Mesenchymal stem cell (in vitro differentiated cells and primary cell): ENCODE measurements at regions not wholly inside any gene's neighbourhood (a gene's known extent, or its start where the extent isn't known, plus 50 kb on each side); places are given as distances from the start of the nearest gene placed in this dataset.

Source experiments
- DNase-seq: peaks from one replicate; pipeline ENCODE4 v3.0.0-alpha.2; 2013
- H2AFZ ChIP-seq: one replicate; pipeline ENCODE4 v1.6.1; 2013; ENCODE audit warnings: low read depth, mild to moderate bottlenecking, control low read depth, inconsistent platforms, low read length, moderate library complexity
- H2AK5ac ChIP-seq: 2 replicates; pipeline ENCODE4 v1.6.1; 2013; ENCODE audit warnings: low read length, moderate library complexity, mild to moderate bottlenecking, inconsistent platforms; ENCODE audit not compliant: severe bottlenecking
- H2BK120ac ChIP-seq: one replicate; pipeline ENCODE4 v1.6.1; 2013; ENCODE audit warnings: low read depth, mild to moderate bottlenecking, inconsistent platforms, low read length, moderate library complexity
- H2BK12ac ChIP-seq, 2 experiments: one replicate each; pipeline ENCODE4 v1.6.1; 2013; ENCODE audit warnings: inconsistent platforms in 2 of 2, low read length in 2 of 2, mild to moderate bottlenecking in 2 of 2, moderate library complexity in 2 of 2, control low read depth in 1 of 2
- H2BK15ac ChIP-seq: one replicate; pipeline ENCODE4 v1.6.1; 2013; ENCODE audit warnings: mild to moderate bottlenecking, low read depth, inconsistent platforms; ENCODE audit not compliant: poor library complexity, severe bottlenecking
- H2BK5ac ChIP-seq: 2 replicates; pipeline ENCODE4 v1.6.1; 2013; ENCODE audit warnings: low read depth, mild to moderate bottlenecking, low read length, control low read depth, inconsistent platforms; ENCODE audit not compliant: poor library complexity, severe bottlenecking
- H3K14ac ChIP-seq, 2 experiments: one replicate each; pipeline ENCODE4 v1.6.1; 2013; ENCODE audit warnings: inconsistent platforms in 2 of 2, low read length in 2 of 2, control low read depth in 1 of 2, mild to moderate bottlenecking in 1 of 2, moderate library complexity in 1 of 2
- H3K18ac ChIP-seq, 2 experiments: one replicate each; pipeline ENCODE4 v1.6.1; 2013; ENCODE audit warnings: inconsistent platforms in 2 of 2, low read length in 2 of 2, control low read depth in 1 of 2, low read depth in 1 of 2, mild to moderate bottlenecking in 1 of 2
- H3K23ac ChIP-seq, 2 experiments: one replicate each; pipeline ENCODE4 v1.6.1; 2013; ENCODE audit warnings: inconsistent platforms in 2 of 2, low read length in 2 of 2, mild to moderate bottlenecking in 2 of 2, moderate library complexity in 2 of 2, control low read depth in 1 of 2
- H3K27ac ChIP-seq: 2 replicates; pipeline ENCODE4 v1.5.1; 2013; ENCODE audit warnings: mild to moderate bottlenecking, moderate library complexity, low read length, control low read depth, inconsistent platforms; ENCODE audit not compliant: poor library complexity, severe bottlenecking
- H3K27me3 ChIP-seq, 2 experiments: 2 replicates each; pipeline versions ENCODE4 v1.6.1 to v1.7.0; 2013; ENCODE audit warnings: low read length in 2 of 2, mild to moderate bottlenecking in 2 of 2, moderate library complexity in 2 of 2, control low read depth in 1 of 2, inconsistent platforms in 1 of 2; ENCODE audit not compliant: control insufficient read depth in 1 of 2, insufficient read depth in 1 of 2
- H3K36me3 ChIP-seq, 2 experiments: 2 replicates each; pipeline versions ENCODE4 v1.6.1 to v1.7.0; 2013; ENCODE audit warnings: low read length in 2 of 2, control low read depth in 1 of 2, inconsistent platforms in 1 of 2, low read depth in 1 of 2, mild to moderate bottlenecking in 1 of 2; ENCODE audit not compliant: insufficient read depth in 2 of 2, control insufficient read depth in 1 of 2
- H3K4ac ChIP-seq, 2 experiments: one replicate each; pipeline ENCODE4 v1.6.1; 2013; ENCODE audit warnings: inconsistent platforms in 2 of 2, low read length in 2 of 2, mild to moderate bottlenecking in 2 of 2, moderate library complexity in 2 of 2, control low read depth in 1 of 2, low read depth in 1 of 2
- H3K4me1 ChIP-seq: 2 replicates; pipeline ENCODE4 v1.6.1; 2013; ENCODE audit warnings: low read depth, low read length, control low read depth; ENCODE audit not compliant: control insufficient read depth, insufficient read depth
- H3K4me2 ChIP-seq: 2 replicates; pipeline ENCODE4 v1.6.1; 2013; ENCODE audit warnings: low read length, mild to moderate bottlenecking, inconsistent platforms; ENCODE audit not compliant: poor library complexity, severe bottlenecking
- H3K4me3 ChIP-seq, 2 experiments: 2 replicates each; pipeline versions ENCODE4 v1.5.1 to v1.7.0; 2013; ENCODE audit warnings: low read length in 2 of 2, mild to moderate bottlenecking in 2 of 2, control low read depth in 1 of 2, low read depth in 1 of 2; ENCODE audit not compliant: insufficient read depth in 1 of 2
- H3K79me1 ChIP-seq: replicated peaks from 2 replicates; pipeline ENCODE4 v1.6.1; 2013; ENCODE audit warnings: mild to moderate bottlenecking, control low read depth, low read length, inconsistent platforms; ENCODE audit not compliant: poor library complexity, severe bottlenecking
- H3K9ac ChIP-seq: 2 replicates; pipeline ENCODE4 v1.7.0; 2013; ENCODE audit warnings: mild to moderate bottlenecking, low read length, moderate library complexity
- H3K9me3 ChIP-seq: 2 replicates; pipeline ENCODE4 v1.7.0; 2013; ENCODE audit warnings: mild to moderate bottlenecking, low read length; ENCODE audit not compliant: control insufficient read depth
- H4K8ac ChIP-seq: one replicate; pipeline ENCODE4 v1.6.1; 2013; ENCODE audit warnings: inconsistent platforms, mild to moderate bottlenecking, low read length, moderate library complexity
- H4K91ac ChIP-seq: one replicate; pipeline ENCODE4 v1.6.1; 2013; ENCODE audit warnings: mild to moderate bottlenecking, low read length, inconsistent platforms
- WGBS: methylation state at CpG from one replicate; pipeline ENCODE4 v1.1.7; 2013; ENCODE audit warnings: mixed read lengths; 5-methylcytosine and 5-hydroxymethylcytosine counted together

- Histone ChIP-seq H4K8ac (no peak overlapping the region), H3K4me1 (peaks cover 2% of the 10 kb centered on the region), H3K27me3 (no peaks in the 10 kb centered on the region), H2BK120ac (no peak overlapping the region), H4K91ac (no peak overlapping the region), H2BK12ac (no peak overlapping the region), H2BK5ac (no peak overlapping the region), H3K4me2 (no peak overlapping the region), H3K4ac (no peak overlapping the region), H2AK5ac (no peak overlapping the region), H3K36me3 (no peaks in the 10 kb centered on the region), H2AFZ (no peak overlapping the region), H3K79me1 (no peaks in the 10 kb centered on the region), H3K23ac (no peak overlapping the region), H3K27ac (no peak overlapping the region), H3K14ac (no peak overlapping the region), H3K9ac (no peak overlapping the region), H3K4me3 (no peak overlapping the region), H3K9me3 (no peaks in the 10 kb centered on the region), H3K18ac (no peak overlapping the region), H2BK15ac (no peak overlapping the region)
- no peak for DNase-seq
- WGBS = 100% methylated on average over 1 of the region's 1 CpG
These were observed 608.7 kb upstream of the FAM174A start for GRCh38 chr5:99926463-99926862.

- Histone ChIP-seq H3K4me2 (no peak overlapping the region), H3K4me3 (no peak overlapping the region)
These were observed 612.8 kb upstream of the FAM174A start for GRCh38 chr5:99922386-99922785.

GRCh38 chr5:99911971-99912370 lies 623.2 kb upstream of the FAM174A start:
- Histone ChIP-seq H3K4me3 (no peak overlapping the region), H3K36me3 (no peaks in the 10 kb centered on the region), H3K9me3 (no peaks in the 10 kb centered on the region)

More at GRCh38 chr5:99922386-99922785, 612.8 kb upstream of the FAM174A start:
- H3K4ac ChIP-seq = no peak overlapping the region
- no peak overlapping the region for H3K9ac ChIP-seq
- H2BK5ac ChIP-seq = no peak overlapping the region
- no peak overlapping the region for H3K27ac ChIP-seq
- H2AK5ac ChIP-seq = no peak overlapping the region
- no peak overlapping the region for H2BK15ac ChIP-seq
- H3K27me3 ChIP-seq = no peaks in the 10 kb centered on the region
- no peak overlapping the region for H4K91ac ChIP-seq
- H2BK120ac ChIP-seq = no peak overlapping the region
- H3K9me3 ChIP-seq = no peaks in the 10 kb centered on the region
- H3K14ac ChIP-seq = no peak overlapping the region
- no peak overlapping the region for H3K23ac ChIP-seq
- H4K8ac ChIP-seq = no peak overlapping the region
- H3K18ac ChIP-seq = no peak overlapping the region
- H2AFZ ChIP-seq = no peak overlapping the region
- H3K79me1 ChIP-seq = no peaks in the 10 kb centered on the region
- H2BK12ac ChIP-seq = no peak overlapping the region
- H3K36me3 ChIP-seq = no peaks in the 10 kb centered on the region
- no peaks in the 10 kb centered on the region for H3K4me1 ChIP-seq
- DNase-seq = no peak

GRCh38 chr5:99906776-99907175 lies 628.4 kb upstream of the FAM174A start:
- no peak overlapping the region for H2BK5ac ChIP-seq

More at GRCh38 chr5:99911971-99912370, 623.2 kb upstream of the FAM174A start:
- Histone ChIP-seq H3K9ac (no peak overlapping the region), H3K79me1 (no peaks in the 10 kb centered on the region), H4K91ac (no peak overlapping the region), H3K18ac (no peak overlapping the region), H2BK15ac (no peak overlapping the region), H3K27ac (no peak overlapping the region), H3K4me2 (no peak overlapping the region), H3K27me3 (no peaks in the 10 kb centered on the region), H4K8ac (no peak overlapping the region), H2BK5ac (no peak overlapping the region), H2BK120ac (no peak overlapping the region), H2BK12ac (no peak overlapping the region), H2AK5ac (no peak overlapping the region), H3K4me1 (no peaks in the 10 kb centered on the region), H3K23ac (no peak overlapping the region), H2AFZ (no peak overlapping the region), H3K4ac (no peak overlapping the region), H3K14ac (no peak overlapping the region)
- DNase-seq = no peak
- WGBS = 100% methylated on average over 1 of the region's 1 CpG

More at GRCh38 chr5:99906776-99907175, 628.4 kb upstream of the FAM174A start:
- Histone ChIP-seq H3K4me2 (no peak overlapping the region), H3K36me3 (no peaks in the 10 kb centered on the region), H3K4ac (no peak overlapping the region), H2BK12ac (no peak overlapping the region), H3K27me3 (no peaks in the 10 kb centered on the region), H4K91ac (no peak overlapping the region), H2BK15ac (no peak overlapping the region), H3K9ac (no peak overlapping the region), H2AFZ (no peak overlapping the region), H2AK5ac (no peak overlapping the region), H3K4me3 (no peak overlapping the region), H3K23ac (no peak overlapping the region), H4K8ac (no peak overlapping the region), H3K9me3 (no peaks in the 10 kb centered on the region), H2BK120ac (no peak overlapping the region), H3K27ac (no peak overlapping the region), H3K18ac (no peak overlapping the region), H3K14ac (no peak overlapping the region), H3K4me1 (no peaks in the 10 kb centered on the region), H3K79me1 (no peaks in the 10 kb centered on the region)
- no CpG with 5 or more reads among the region's 1 CpG for WGBS
- DNase-seq = no peak
